KMS-11 (cell line): ENCODE measurements at regions not wholly inside any gene's neighbourhood (a gene's known extent, or its start where the extent isn't known, plus 50 kb on each side); places are given as distances from the start of the nearest gene placed in this dataset.
"Not testable (repeated sequence)": the region's sequence is repeated elsewhere in the genome, so short reads cannot be mapped to it uniquely, and the experiment has no call there.

Experiments used
- H2AFZ ChIP-seq: fragments of 200-600 bp; sonication (generic); 2 replicates; pipeline ENCODE4 v1.6.1; 2016; ENCODE audit warnings: antibody characterized with exemption, mixed run types, low read depth
- H3K27ac ChIP-seq: fragments of 200-600 bp; sonication (generic); 2 replicates; pipeline ENCODE4 v1.6.1; 2016; ENCODE audit warnings: mild to moderate bottlenecking, mixed run types
- H3K27me3 ChIP-seq: fragments of 200-600 bp; sonication (generic); 2 replicates; pipeline ENCODE4 v1.6.1; 2017; ENCODE audit warnings: mild to moderate bottlenecking, low read depth, mixed run types, moderate library complexity; ENCODE audit not compliant: insufficient read depth
- H3K36me3 ChIP-seq: fragments of 200-600 bp; sonication (generic); 2 replicates; pipeline ENCODE4 v1.6.1; 2017; ENCODE audit warnings: mild to moderate bottlenecking, mixed run types; ENCODE audit not compliant: insufficient read depth
- H3K4me1 ChIP-seq: fragments of 200-600 bp; sonication (generic); 2 replicates; pipeline ENCODE4 v1.6.1; 2016; ENCODE audit warnings: mild to moderate bottlenecking, low read depth, mixed run types; ENCODE audit not compliant: poor library complexity, severe bottlenecking
- H3K4me2 ChIP-seq: fragments of 200-600 bp; sonication (generic); 2 replicates; pipeline ENCODE4 v1.7.0; 2016; ENCODE audit warnings: mild to moderate bottlenecking, mixed run types
- H3K4me3 ChIP-seq: fragments of 200-600 bp; sonication (generic); IDR thresholded peaks from 2 replicates; pipeline ENCODE4 v1.6.1; 2017; ENCODE audit warnings: low read depth, low read length, mixed read lengths; ENCODE audit not compliant: insufficient read depth
- H3K79me2 ChIP-seq: fragments of 200-600 bp; sonication (generic); 2 replicates; pipeline ENCODE4 v1.6.1; 2016; ENCODE audit warnings: low read depth, mixed run types; ENCODE audit not compliant: insufficient read depth
- H3K9ac ChIP-seq: fragments of 200-600 bp; sonication (generic); 2 replicates; pipeline ENCODE4 v1.6.1; 2016; ENCODE audit warnings: mild to moderate bottlenecking, mixed run types
- H4K20me1 ChIP-seq: fragments of 200-600 bp; sonication (generic); 2 replicates; pipeline ENCODE4 v1.6.1; 2016; ENCODE audit warnings: mild to moderate bottlenecking, mixed run types; ENCODE audit not compliant: insufficient read depth
- TF ChIP-seq, protein P1 (sequence below): fragments of 200-600 bp; sonication (generic); conservative IDR thresholded peaks from 2 replicates; pipeline ENCODE4 v1.6.1; 2017; ENCODE audit warnings: low read depth, mild to moderate bottlenecking, antibody characterized with exemption, low read length, moderate library complexity, mixed read lengths

DNA sequence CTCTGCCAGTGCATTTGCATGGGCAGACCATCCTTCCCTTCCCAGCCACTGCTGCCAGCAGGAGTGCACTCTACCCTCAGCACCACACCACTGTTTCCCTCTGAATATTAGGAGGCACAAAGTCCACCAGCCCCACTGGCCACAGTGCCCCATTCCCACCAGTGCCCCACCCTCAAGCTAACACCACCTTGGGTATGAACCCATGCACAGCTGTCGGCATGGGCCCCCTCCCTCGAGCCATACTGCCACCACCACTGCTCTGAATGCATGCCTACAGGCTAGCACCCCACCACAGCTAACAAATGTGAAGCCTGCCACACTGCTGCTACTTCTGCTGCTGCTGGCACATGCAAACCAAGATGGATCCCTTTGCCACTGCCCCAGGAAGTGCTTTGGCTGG is 810.4 kb downstream of the TRAM1L1 start:
- Histone ChIP-seq H3K4me1 (no peaks in the 10 kb centered on the region), H2AFZ (no peak overlapping the region), H3K36me3 (no peaks in the 10 kb centered on the region), H4K20me1 (no peaks in the 10 kb centered on the region), H3K4me3 (no peak overlapping the region), H3K4me2 (no peak overlapping the region), H3K9ac (no peak overlapping the region), H3K27me3 (no peaks in the 10 kb centered on the region), H3K79me2 (no peaks in the 10 kb centered on the region), H3K27ac (no peak overlapping the region)
- TF ChIP-seq, protein P1, sequence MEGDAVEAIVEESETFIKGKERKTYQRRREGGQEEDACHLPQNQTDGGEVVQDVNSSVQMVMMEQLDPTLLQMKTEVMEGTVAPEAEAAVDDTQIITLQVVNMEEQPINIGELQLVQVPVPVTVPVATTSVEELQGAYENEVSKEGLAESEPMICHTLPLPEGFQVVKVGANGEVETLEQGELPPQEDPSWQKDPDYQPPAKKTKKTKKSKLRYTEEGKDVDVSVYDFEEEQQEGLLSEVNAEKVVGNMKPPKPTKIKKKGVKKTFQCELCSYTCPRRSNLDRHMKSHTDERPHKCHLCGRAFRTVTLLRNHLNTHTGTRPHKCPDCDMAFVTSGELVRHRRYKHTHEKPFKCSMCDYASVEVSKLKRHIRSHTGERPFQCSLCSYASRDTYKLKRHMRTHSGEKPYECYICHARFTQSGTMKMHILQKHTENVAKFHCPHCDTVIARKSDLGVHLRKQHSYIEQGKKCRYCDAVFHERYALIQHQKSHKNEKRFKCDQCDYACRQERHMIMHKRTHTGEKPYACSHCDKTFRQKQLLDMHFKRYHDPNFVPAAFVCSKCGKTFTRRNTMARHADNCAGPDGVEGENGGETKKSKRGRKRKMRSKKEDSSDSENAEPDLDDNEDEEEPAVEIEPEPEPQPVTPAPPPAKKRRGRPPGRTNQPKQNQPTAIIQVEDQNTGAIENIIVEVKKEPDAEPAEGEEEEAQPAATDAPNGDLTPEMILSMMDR, result no peak

GRCh38 chr4:116272336-116272735 is 813.0 kb downstream of the TRAM1L1 start:
- H3K4me3 ChIP-seq, result no peak overlapping the region
- H3K4me1 ChIP-seq, result no peaks in the 10 kb centered on the region
- TF ChIP-seq, protein P1, result no peak
- no peak overlapping the region for H3K27ac ChIP-seq
- no peak overlapping the region for H3K9ac ChIP-seq
- no peak overlapping the region for H2AFZ ChIP-seq
- no peak overlapping the region for H3K4me2 ChIP-seq
- H4K20me1 ChIP-seq, result no peaks in the 10 kb centered on the region
- H3K27me3 ChIP-seq, result no peaks in the 10 kb centered on the region
- H3K79me2 ChIP-seq, result no peaks in the 10 kb centered on the region
- H3K36me3 ChIP-seq, result no peaks in the 10 kb centered on the region

DNA sequence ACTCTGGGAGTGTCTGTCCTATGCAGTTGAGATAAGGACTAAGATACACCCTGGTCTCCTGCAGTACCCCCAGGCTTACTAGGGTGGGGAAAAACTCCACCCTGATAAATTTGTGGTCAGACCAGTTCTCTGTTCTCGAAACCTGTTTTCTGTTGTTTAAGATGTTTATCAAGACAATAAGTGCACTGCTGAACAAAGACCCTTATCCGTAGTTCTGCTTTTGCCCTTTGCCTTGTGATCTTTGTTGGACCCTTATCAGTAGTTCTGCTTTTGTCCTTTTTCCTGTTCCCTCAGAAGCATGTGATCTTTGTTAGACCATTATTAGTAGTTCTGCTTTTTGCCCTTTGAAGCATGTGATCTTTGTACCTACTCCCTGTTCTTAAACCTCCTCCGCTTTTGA is 824.4 kb downstream of the TRAM1L1 start:
- H3K4me3 ChIP-seq, H3K9ac ChIP-seq, H3K4me1 ChIP-seq, H4K20me1 ChIP-seq, H3K27me3 ChIP-seq, H3K4me2 ChIP-seq, H3K36me3 ChIP-seq, H2AFZ ChIP-seq, H3K79me2 ChIP-seq, H3K27ac ChIP-seq: not testable (repeated sequence)

DNA sequence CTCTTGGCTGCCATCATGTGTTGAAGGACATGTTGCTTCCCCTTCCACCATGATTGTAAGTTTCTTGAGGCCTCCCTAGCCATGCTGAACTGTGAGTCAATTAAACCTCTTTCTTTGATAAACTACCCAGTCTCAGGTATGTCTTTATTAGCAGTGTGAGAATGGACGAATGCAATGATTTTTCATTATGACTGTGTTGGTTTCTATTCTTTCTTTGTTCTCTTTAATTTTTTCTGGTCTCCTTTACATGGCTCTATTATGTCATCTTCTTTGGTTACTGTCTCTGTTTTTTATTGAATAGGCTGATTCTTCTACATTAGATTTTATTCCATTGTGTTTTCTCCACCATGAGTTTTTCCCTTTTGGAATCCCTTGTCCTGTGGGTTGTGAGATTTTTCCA is 840.6 kb downstream of the TRAM1L1 start:
- H2AFZ ChIP-seq, result no peak overlapping the region
- no peaks in the 10 kb centered on the region; the same call in 1 of the 2 replicates for H3K36me3 ChIP-seq
- H3K27me3 ChIP-seq, result no peaks in the 10 kb centered on the region
- TF ChIP-seq, protein P1, result no peak
- H4K20me1 ChIP-seq, result no peaks in the 10 kb centered on the region
- no peak overlapping the region for H3K27ac ChIP-seq
- H3K4me3 ChIP-seq, result no peak overlapping the region
- no peak overlapping the region for H3K9ac ChIP-seq
- H3K79me2 ChIP-seq, result no peaks in the 10 kb centered on the region
- H3K4me1 ChIP-seq, result no peaks in the 10 kb centered on the region
- no peak overlapping the region for H3K4me2 ChIP-seq

DNA sequence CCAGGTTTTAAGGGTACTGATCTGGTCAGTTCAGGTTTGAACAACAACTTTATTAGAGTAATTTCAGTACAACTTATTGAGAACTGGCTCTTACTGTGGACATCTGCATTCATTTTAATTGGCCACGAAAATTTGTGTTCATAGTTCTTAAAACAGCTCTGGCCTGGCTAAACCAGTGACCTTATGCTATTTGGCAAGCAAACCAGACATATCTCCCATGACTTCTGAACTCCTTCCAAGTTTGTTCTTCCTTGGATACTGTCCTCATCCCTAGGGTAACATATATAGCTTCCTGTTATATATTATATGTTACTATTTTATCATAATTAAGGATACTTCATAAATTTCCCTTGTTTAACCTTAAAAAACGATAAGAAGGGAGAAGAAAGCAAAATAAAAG is 841.9 kb downstream of the TRAM1L1 start:
- Histone ChIP-seq H3K4me3 (no peak overlapping the region), H3K36me3 (no peaks in the 10 kb centered on the region; the same call in 1 of the 2 replicates), H3K27ac (no peak overlapping the region), H3K4me1 (no peaks in the 10 kb centered on the region), H3K27me3 (no peaks in the 10 kb centered on the region), H3K4me2 (no peak overlapping the region), H2AFZ (no peak overlapping the region), H3K9ac (no peak overlapping the region), H4K20me1 (no peaks in the 10 kb centered on the region), H3K79me2 (no peaks in the 10 kb centered on the region)
- TF ChIP-seq, protein P1, result no peak
